ENCODE measurements at regions not wholly inside any gene's neighbourhood (a gene's known extent, or its start where the extent isn't known, plus 50 kb on each side); places are given as distances from the start of the nearest gene placed in this dataset.

DNA sequence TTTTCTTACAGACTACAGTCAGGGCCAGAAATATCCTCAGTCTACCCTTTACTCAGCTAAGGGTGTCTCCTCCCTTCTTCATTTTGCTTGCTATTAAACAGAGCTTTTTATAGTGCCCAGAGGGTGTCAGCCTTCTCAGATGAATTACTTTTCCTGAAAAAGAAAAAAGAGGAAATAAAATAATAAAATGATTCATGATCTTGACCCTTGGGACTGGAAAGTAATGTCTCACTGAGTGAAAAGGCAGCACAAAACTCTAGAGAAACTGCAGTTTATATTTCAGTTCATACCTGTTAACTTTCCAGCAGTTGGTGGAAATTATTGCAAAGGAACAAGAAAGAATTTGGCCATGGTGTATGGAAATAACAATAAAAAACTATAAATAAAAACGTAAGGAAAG is 170.6 kb downstream of the IBTK start:
- Histone ChIP-seq H3K27me3 (ENCODE audit: insufficient read depth, poor library complexity, severe bottlenecking) (no peaks in the 10 kb centered on the region), H3K4me3 (replicated peaks; ENCODE audit: insufficient read depth, low read length) (no peak overlapping the region), H3K27ac (replicated peaks) (no peak overlapping the region)
- DNase-seq (ENCODE audit: low read depth in 1 of 2, low spot score in 1 of 2) = no peak
- no peak for TF ChIP-seq REST (IDR thresholded peaks at IDR 0.05; ENCODE audit: insufficient replicate concordance, low read depth)
- TF ChIP-seq GABPA (IDR thresholded peaks at IDR 0.05; ENCODE audit: low read depth) = no peak
- TF ChIP-seq, protein P1, sequence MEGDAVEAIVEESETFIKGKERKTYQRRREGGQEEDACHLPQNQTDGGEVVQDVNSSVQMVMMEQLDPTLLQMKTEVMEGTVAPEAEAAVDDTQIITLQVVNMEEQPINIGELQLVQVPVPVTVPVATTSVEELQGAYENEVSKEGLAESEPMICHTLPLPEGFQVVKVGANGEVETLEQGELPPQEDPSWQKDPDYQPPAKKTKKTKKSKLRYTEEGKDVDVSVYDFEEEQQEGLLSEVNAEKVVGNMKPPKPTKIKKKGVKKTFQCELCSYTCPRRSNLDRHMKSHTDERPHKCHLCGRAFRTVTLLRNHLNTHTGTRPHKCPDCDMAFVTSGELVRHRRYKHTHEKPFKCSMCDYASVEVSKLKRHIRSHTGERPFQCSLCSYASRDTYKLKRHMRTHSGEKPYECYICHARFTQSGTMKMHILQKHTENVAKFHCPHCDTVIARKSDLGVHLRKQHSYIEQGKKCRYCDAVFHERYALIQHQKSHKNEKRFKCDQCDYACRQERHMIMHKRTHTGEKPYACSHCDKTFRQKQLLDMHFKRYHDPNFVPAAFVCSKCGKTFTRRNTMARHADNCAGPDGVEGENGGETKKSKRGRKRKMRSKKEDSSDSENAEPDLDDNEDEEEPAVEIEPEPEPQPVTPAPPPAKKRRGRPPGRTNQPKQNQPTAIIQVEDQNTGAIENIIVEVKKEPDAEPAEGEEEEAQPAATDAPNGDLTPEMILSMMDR (IDR thresholded peaks at IDR 0.05; ENCODE audit: insufficient read depth, low read length) = no peak
- no peak for TF ChIP-seq POLR2AphosphoS5 (IDR thresholded peaks at IDR 0.05; ENCODE audit: low read depth)
- TF ChIP-seq SPI1 (IDR thresholded peaks at IDR 0.05; ENCODE audit: borderline replicate concordance, low read depth) = no peak

DNA sequence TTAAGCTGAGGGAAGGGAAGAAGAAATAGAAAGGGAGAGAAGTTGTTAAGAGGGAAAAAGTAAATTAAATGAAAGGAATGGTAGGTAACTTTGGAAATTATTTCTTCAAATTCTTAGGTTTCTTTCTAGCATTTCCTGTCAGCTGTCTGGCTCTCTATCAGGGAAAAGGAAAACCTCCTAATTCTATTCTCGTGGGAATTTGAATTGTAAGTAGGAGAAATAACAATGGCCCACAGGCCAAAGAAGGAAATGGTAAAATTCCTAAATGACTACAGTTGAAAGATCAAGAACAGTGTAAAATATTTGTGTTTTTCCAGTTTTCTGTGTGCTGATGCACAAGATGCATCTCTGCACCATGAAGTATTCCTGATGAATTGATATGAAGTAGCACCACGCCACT is 173.0 kb downstream of the IBTK start:
- DNase-seq (ENCODE audit: low read depth in 1 of 2, low spot score in 1 of 2) = no peak
- Histone ChIP-seq H3K27me3 (ENCODE audit: insufficient read depth, poor library complexity, severe bottlenecking) (no peaks in the 10 kb centered on the region), H3K4me3 (replicated peaks; ENCODE audit: insufficient read depth, low read length) (no peak overlapping the region), H3K27ac (replicated peaks) (no peak overlapping the region)
- TF ChIP-seq, protein P1 (IDR thresholded peaks at IDR 0.05; ENCODE audit: insufficient read depth, low read length) = no peak
- TF ChIP-seq REST (IDR thresholded peaks at IDR 0.05; ENCODE audit: insufficient replicate concordance, low read depth) = no peak
- TF ChIP-seq SPI1 (IDR thresholded peaks at IDR 0.05; ENCODE audit: borderline replicate concordance, low read depth) = no peak
- no peak for TF ChIP-seq GABPA (IDR thresholded peaks at IDR 0.05; ENCODE audit: low read depth)
- no peak for TF ChIP-seq POLR2AphosphoS5 (IDR thresholded peaks at IDR 0.05; ENCODE audit: low read depth)

GRCh38 chr6:82073484-82073883 is 174.1 kb downstream of the IBTK start:
- DNase-seq (ENCODE audit: low read depth in 1 of 2, low spot score in 1 of 2) = no peak

More at GRCh38 chr6:82073484-82073883, 174.1 kb downstream of the IBTK start:
- H3K4me3 ChIP-seq (replicated peaks; ENCODE audit: insufficient read depth, low read length) = no peak overlapping the region
- TF ChIP-seq REST (IDR thresholded peaks at IDR 0.05; ENCODE audit: insufficient replicate concordance, low read depth) (no peak), GABPA (IDR thresholded peaks at IDR 0.05; ENCODE audit: low read depth) (no peak), POLR2AphosphoS5 (IDR thresholded peaks at IDR 0.05; ENCODE audit: low read depth) (no peak), SPI1 (IDR thresholded peaks at IDR 0.05; ENCODE audit: borderline replicate concordance, low read depth) (no peak)
- TF ChIP-seq, protein P1 (IDR thresholded peaks at IDR 0.05; ENCODE audit: insufficient read depth, low read length) = no peak
- no peaks in the 10 kb centered on the region for H3K27me3 ChIP-seq (ENCODE audit: insufficient read depth, poor library complexity, severe bottlenecking)
- no peak overlapping the region for H3K27ac ChIP-seq (replicated peaks)

Measured in HL-60 (cell line).